ENCODE measurements at regions not wholly inside any gene's neighbourhood (a gene's known extent, or its start where the extent isn't known, plus 50 kb on each side); places are given as distances from the start of the nearest gene placed in this dataset.

GRCh38 chr2:15688924-15689568 lies 97.4 kb downstream of the DDX1 start:
- Mint-ChIP-seq H3K9me3 (no peaks in the 10 kb centered on the region), H3K4me3 (no peak overlapping the region), H3K4me1 (peaks cover 2% of the 10 kb centered on the region; the same call in 1 of the 3 replicates), H3K36me3 (ENCODE audit: low read depth) (no peaks in the 10 kb centered on the region), H3K27me3 (ENCODE audit: insufficient read depth, low read depth, poor library complexity) (no peaks in the 10 kb centered on the region), H3K27ac (no peak overlapping the region)
- ATAC-seq (no peak), DNase-seq (ENCODE audit: low spot score) (no peak)
- Histone ChIP-seq H2AFZ (no peak overlapping the region), H4K20me1 (replicated peaks; ENCODE audit: insufficient read depth) (no peaks in the 10 kb centered on the region), H3K27me3 (ENCODE audit: insufficient read depth) (no peaks in the 10 kb centered on the region), H3K27ac (ENCODE audit: low read depth) (no peak overlapping the region), H3K9me2 (ENCODE audit: insufficient read depth) (0 out of 2 replicates have a peak, but pooled peaks cover 5% of the 10 kb centered on the region), H3F3A (replicated peaks; ENCODE audit: low read depth) (no peaks in the 10 kb centered on the region), H3K4me3 (no peak overlapping the region), H3K4me2 (no peak overlapping the region), H3K36me3 (ENCODE audit: insufficient read depth) (no peaks in the 10 kb centered on the region), H3K79me2 (replicated peaks; ENCODE audit: insufficient read depth) (no peaks in the 10 kb centered on the region), H3K4me1 (ENCODE audit: insufficient read depth) (no peaks in the 10 kb centered on the region)
- no peak for TF ChIP-seq POLR2AphosphoS5 (IDR thresholded peaks at IDR 0.05; ENCODE audit: low read depth)
- TF ChIP-seq, protein P1, sequence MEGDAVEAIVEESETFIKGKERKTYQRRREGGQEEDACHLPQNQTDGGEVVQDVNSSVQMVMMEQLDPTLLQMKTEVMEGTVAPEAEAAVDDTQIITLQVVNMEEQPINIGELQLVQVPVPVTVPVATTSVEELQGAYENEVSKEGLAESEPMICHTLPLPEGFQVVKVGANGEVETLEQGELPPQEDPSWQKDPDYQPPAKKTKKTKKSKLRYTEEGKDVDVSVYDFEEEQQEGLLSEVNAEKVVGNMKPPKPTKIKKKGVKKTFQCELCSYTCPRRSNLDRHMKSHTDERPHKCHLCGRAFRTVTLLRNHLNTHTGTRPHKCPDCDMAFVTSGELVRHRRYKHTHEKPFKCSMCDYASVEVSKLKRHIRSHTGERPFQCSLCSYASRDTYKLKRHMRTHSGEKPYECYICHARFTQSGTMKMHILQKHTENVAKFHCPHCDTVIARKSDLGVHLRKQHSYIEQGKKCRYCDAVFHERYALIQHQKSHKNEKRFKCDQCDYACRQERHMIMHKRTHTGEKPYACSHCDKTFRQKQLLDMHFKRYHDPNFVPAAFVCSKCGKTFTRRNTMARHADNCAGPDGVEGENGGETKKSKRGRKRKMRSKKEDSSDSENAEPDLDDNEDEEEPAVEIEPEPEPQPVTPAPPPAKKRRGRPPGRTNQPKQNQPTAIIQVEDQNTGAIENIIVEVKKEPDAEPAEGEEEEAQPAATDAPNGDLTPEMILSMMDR (conservative IDR thresholded peaks at IDR 0.05; ENCODE audit: low read depth in 2 of 2), result no peak
- no peak for TF ChIP-seq JUNB (IDR thresholded peaks at IDR 0.05; ENCODE audit: unreplicated experiment)
- TF ChIP-seq, protein P2, sequence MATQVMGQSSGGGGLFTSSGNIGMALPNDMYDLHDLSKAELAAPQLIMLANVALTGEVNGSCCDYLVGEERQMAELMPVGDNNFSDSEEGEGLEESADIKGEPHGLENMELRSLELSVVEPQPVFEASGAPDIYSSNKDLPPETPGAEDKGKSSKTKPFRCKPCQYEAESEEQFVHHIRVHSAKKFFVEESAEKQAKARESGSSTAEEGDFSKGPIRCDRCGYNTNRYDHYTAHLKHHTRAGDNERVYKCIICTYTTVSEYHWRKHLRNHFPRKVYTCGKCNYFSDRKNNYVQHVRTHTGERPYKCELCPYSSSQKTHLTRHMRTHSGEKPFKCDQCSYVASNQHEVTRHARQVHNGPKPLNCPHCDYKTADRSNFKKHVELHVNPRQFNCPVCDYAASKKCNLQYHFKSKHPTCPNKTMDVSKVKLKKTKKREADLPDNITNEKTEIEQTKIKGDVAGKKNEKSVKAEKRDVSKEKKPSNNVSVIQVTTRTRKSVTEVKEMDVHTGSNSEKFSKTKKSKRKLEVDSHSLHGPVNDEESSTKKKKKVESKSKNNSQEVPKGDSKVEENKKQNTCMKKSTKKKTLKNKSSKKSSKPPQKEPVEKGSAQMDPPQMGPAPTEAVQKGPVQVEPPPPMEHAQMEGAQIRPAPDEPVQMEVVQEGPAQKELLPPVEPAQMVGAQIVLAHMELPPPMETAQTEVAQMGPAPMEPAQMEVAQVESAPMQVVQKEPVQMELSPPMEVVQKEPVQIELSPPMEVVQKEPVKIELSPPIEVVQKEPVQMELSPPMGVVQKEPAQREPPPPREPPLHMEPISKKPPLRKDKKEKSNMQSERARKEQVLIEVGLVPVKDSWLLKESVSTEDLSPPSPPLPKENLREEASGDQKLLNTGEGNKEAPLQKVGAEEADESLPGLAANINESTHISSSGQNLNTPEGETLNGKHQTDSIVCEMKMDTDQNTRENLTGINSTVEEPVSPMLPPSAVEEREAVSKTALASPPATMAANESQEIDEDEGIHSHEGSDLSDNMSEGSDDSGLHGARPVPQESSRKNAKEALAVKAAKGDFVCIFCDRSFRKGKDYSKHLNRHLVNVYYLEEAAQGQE (IDR thresholded peaks at IDR 0.05; ENCODE audit: unreplicated experiment), result no peak
- no peak for TF ChIP-seq EZH2 (IDR thresholded peaks at IDR 0.05; ENCODE audit: low read depth, unreplicated experiment)
- TF ChIP-seq, protein P3, sequence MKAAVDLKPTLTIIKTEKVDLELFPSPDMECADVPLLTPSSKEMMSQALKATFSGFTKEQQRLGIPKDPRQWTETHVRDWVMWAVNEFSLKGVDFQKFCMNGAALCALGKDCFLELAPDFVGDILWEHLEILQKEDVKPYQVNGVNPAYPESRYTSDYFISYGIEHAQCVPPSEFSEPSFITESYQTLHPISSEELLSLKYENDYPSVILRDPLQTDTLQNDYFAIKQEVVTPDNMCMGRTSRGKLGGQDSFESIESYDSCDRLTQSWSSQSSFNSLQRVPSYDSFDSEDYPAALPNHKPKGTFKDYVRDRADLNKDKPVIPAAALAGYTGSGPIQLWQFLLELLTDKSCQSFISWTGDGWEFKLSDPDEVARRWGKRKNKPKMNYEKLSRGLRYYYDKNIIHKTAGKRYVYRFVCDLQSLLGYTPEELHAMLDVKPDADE (IDR thresholded peaks at IDR 0.05), result no peak
- TF ChIP-seq ZNF331 (CRISPR knock-in tag; IDR thresholded peaks at IDR 0.05; ENCODE audit: low read depth), result no peak
- TF ChIP-seq ZNF114 (CRISPR knock-in tag; IDR thresholded peaks at IDR 0.05), result no peak
- TF ChIP-seq NANOG (IDR thresholded peaks at IDR 0.05; ENCODE audit: borderline replicate concordance), result no peak
- no peak for TF ChIP-seq EZH2phosphoT487 (IDR thresholded peaks at IDR 0.05; ENCODE audit: unreplicated experiment)
- TF ChIP-seq ZNF462 (CRISPR knock-in tag; IDR thresholded peaks at IDR 0.05), result no peak
- no peak for TF ChIP-seq CREB1 (CRISPR knock-in tag; IDR thresholded peaks at IDR 0.05; ENCODE audit: low read depth)
- no peak for TF ChIP-seq STAT1 (IDR thresholded peaks at IDR 0.05; ENCODE audit: unreplicated experiment)

Data from GM23338 (cell line).